ENCODE measurements at regions not wholly inside any gene's neighbourhood (a gene's known extent, or its start where the extent isn't known, plus 50 kb on each side); places are given as distances from the start of the nearest gene placed in this dataset.

- TF ChIP-seq CTCF (IDR thresholded peaks at IDR 0.05; ENCODE audit: low read length) = no peak
- TF ChIP-seq EZH2 (IDR thresholded peaks at IDR 0.05; ENCODE audit: borderline replicate concordance, low read length) = no peak
Measured at GRCh38 chr9:73470766-73471165, 319.1 kb downstream of the ANXA1 start.
